ENCODE measurements at regions not wholly inside any gene's neighbourhood (a gene's known extent, or its start where the extent isn't known, plus 50 kb on each side); places are given as distances from the start of the nearest gene placed in this dataset.

DNA sequence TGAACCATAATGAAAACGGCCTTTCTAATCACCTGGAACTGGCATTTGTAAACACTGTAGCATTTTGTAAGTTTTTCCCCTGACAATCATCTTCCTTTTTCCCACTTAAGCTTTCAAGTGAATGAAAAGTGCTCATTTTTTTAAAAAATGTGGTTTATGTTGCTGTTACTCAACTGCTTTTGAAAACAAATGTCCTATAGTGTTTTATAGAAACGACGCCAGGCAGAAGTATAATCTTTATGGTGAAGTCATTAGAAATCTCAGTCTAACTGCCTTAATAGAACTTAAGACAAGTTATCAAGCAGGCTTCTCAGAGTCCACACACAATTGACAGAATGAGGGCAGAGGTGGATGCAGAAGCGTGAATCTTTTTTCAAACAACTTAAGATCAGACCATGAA, 442.3 kb downstream of the KLF12 start:
- TF ChIP-seq, protein P1, sequence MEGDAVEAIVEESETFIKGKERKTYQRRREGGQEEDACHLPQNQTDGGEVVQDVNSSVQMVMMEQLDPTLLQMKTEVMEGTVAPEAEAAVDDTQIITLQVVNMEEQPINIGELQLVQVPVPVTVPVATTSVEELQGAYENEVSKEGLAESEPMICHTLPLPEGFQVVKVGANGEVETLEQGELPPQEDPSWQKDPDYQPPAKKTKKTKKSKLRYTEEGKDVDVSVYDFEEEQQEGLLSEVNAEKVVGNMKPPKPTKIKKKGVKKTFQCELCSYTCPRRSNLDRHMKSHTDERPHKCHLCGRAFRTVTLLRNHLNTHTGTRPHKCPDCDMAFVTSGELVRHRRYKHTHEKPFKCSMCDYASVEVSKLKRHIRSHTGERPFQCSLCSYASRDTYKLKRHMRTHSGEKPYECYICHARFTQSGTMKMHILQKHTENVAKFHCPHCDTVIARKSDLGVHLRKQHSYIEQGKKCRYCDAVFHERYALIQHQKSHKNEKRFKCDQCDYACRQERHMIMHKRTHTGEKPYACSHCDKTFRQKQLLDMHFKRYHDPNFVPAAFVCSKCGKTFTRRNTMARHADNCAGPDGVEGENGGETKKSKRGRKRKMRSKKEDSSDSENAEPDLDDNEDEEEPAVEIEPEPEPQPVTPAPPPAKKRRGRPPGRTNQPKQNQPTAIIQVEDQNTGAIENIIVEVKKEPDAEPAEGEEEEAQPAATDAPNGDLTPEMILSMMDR (IDR thresholded peaks at IDR 0.05): no peak
- TF ChIP-seq POLR2A (IDR thresholded peaks at IDR 0.05): no peak
